Fibroblast of the aortic adventitia (primary cell): ENCODE measurements at regions not wholly inside any gene's neighbourhood (a gene's known extent, or its start where the extent isn't known, plus 50 kb on each side); places are given as distances from the start of the nearest gene placed in this dataset.
A peak's percentile ranks its signal among the peaks of the same experiment; 100 is the strongest.

Experiments used
- DNase-seq: peaks from one replicate; pipeline ENCODE4 v3.0.0-alpha.2; 2010; ENCODE audit warnings: low read depth
- H3K4me3 ChIP-seq: 2 replicates; pipeline ENCODE4 v1.5.1; 2011; ENCODE audit warnings: low read depth, mild to moderate bottlenecking, control low read depth, low read length, moderate library complexity
- CTCF ChIP-seq: IDR thresholded peaks from 2 replicates; pipeline ENCODE4 v1.5.1; 2011; ENCODE audit warnings: mild to moderate bottlenecking, low read length, control low read depth, inconsistent platforms; ENCODE audit not compliant: insufficient read depth

GRCh38 chr12:45535610-45536180, 193.8 kb upstream of the ARID2 start:
- no peak for TF ChIP-seq CTCF
- DNase-seq: no peak
- no peak overlapping the region for H3K4me3 ChIP-seq

- no peak for TF ChIP-seq CTCF
- H3K4me3 ChIP-seq: no peak overlapping the region
- no peak for DNase-seq
These were observed 193.2 kb upstream of the ARID2 start for GRCh38 chr12:45536284-45536683.

- no peak for TF ChIP-seq CTCF
- DNase-seq: no peak
- no peak overlapping the region for H3K4me3 ChIP-seq
These were observed 188.7 kb upstream of the ARID2 start for GRCh38 chr12:45540661-45541341.

GRCh38 chr12:45543887-45544286, 185.6 kb upstream of the ARID2 start:
- peak; percentile 94 for DNase-seq
- no peak overlapping the region for H3K4me3 ChIP-seq
- peak; percentile 85 for TF ChIP-seq CTCF

- DNase-seq: no peak
- H3K4me3 ChIP-seq: no peak overlapping the region
- no peak for TF ChIP-seq CTCF
These were observed 183.0 kb upstream of the ARID2 start for GRCh38 chr12:45546545-45546944.

- DNase-seq: no peak
- H3K4me3 ChIP-seq: no peak overlapping the region
- TF ChIP-seq CTCF: no peak
These were observed 182.4 kb upstream of the ARID2 start for GRCh38 chr12:45547132-45547531.
